Kidney (tissue), 13 donors: ENCODE measurements at regions not wholly inside any gene's neighbourhood (a gene's known extent, or its start where the extent isn't known, plus 50 kb on each side); places are given as distances from the start of the nearest gene placed in this dataset.

Experiments used
- DNase-seq, 5 donors: peaks; one replicate each; pipeline ENCODE4 v3.0.0-alpha.2; 2013 to 2020
- FAIRE-seq: peaks from 2 replicates; lab custom pipeline; 2012; peaks lifted over from hg19 to GRCh38; lab: Jason Lieb, UNC
- H3K27ac ChIP-seq, 2 donors: one replicate each; pipeline ENCODE4 v1.7.0; 2013; ENCODE audit warnings: low read depth in 2 of 2, low read length in 2 of 2, inconsistent platforms in 1 of 2
- H3K27me3 ChIP-seq: one replicate; pipeline ENCODE4 v1.7.1; 2013; ENCODE audit warnings: low read length, inconsistent platforms; ENCODE audit not compliant: control insufficient read depth, insufficient read depth
- H3K36me3 ChIP-seq, 3 donors: one replicate each; pipeline versions ENCODE4 v1.7.0 to v1.7.1; 2013; ENCODE audit warnings: low read length in 3 of 3, control low read depth in 1 of 3, inconsistent platforms in 1 of 3; ENCODE audit not compliant: insufficient read depth in 3 of 3, control insufficient read depth in 2 of 3
- H3K4me1 ChIP-seq, 3 donors: one replicate each; pipeline versions ENCODE4 v1.7.0 to v1.7.1; 2013; ENCODE audit warnings: low read length in 3 of 3, inconsistent platforms in 1 of 3, low read depth in 1 of 3; ENCODE audit not compliant: control insufficient read depth in 2 of 3, insufficient read depth in 2 of 3
- H3K4me3 ChIP-seq, 3 donors: one replicate each; pipeline versions ENCODE4 v1.7.0 to v1.8.1; 2013; ENCODE audit warnings: low read length in 3 of 3, control low read depth in 1 of 3, inconsistent platforms in 1 of 3
- H3K9ac ChIP-seq, 3 donors: one replicate each; pipeline versions ENCODE4 v1.7.0 to v1.7.1; 2013; ENCODE audit warnings: low read length in 3 of 3, control low read depth in 1 of 3, inconsistent platforms in 1 of 3
- H3K9me3 ChIP-seq, 3 donors: one replicate each; pipeline versions ENCODE4 v1.7.0 to v1.7.1; 2013; ENCODE audit warnings: low read length in 3 of 3, control low read depth in 1 of 3, inconsistent platforms in 1 of 3; ENCODE audit not compliant: control insufficient read depth in 2 of 3, insufficient read depth in 1 of 3
- CTCF ChIP-seq: IDR thresholded peaks from 3 replicates; pipeline ENCODE4 v1.5.1; 2012; ENCODE audit warnings: mild to moderate bottlenecking, moderate library complexity, borderline replicate concordance; ENCODE audit not compliant: insufficient read depth; ENCODE audit errors: extremely low read depth
- intact Hi-C: fragments of 100-400 bp; cut with DNase I; formaldehyde crosslinking; loops from one replicate; pipeline ENCODE4 v1.11.1; 2022
- donor health status: control.
- donor health status: control.
- donor health status: control.
- donor health status: control.
- donor health status: control.
- donor health status: DM: yes; HTN: yes; CAD: no.
- donor health status: Normal renal cell carcinoma (clear cell type).

GRCh38 chrX:122055460-122055859 lies 1008.0 kb downstream of the GLUD2 start:
- FAIRE-seq = no peak
- TF ChIP-seq CTCF = no peak
- Histone ChIP-seq H3K9me3 (no peaks in the 10 kb centered on the region), H3K4me1 (no peaks in the 10 kb centered on the region), H3K4me3 (no peak overlapping the region), H3K27me3 (no peaks in the 10 kb centered on the region), H3K9ac (no peak overlapping the region), H3K36me3 (no peaks in the 10 kb centered on the region), H3K27ac (no peak overlapping the region)
- intact Hi-C loops = no loop called here
- no peak for DNase-seq

- no peaks in the 10 kb centered on the region for H3K9me3 ChIP-seq
- intact Hi-C loops = no loop called here
- H3K27ac ChIP-seq = no peak overlapping the region
Observed at GRCh38 chrX:122055979-122056715, 1008.7 kb downstream of the GLUD2 start.

GRCh38 chrX:122076241-122076640 lies 1028.8 kb downstream of the GLUD2 start:
- Histone ChIP-seq H3K36me3 (no peaks in the 10 kb centered on the region), H3K9ac (no peak overlapping the region), H3K27me3 (no peaks in the 10 kb centered on the region), H3K9me3 (no peaks in the 10 kb centered on the region), H3K27ac (no peak overlapping the region), H3K4me3 (no peak overlapping the region), H3K4me1 (no peaks in the 10 kb centered on the region)
- DNase-seq = no peak
- no peak for FAIRE-seq
- no peak for TF ChIP-seq CTCF
- intact Hi-C loops = no loop called here

More at GRCh38 chrX:122055979-122056715, 1008.7 kb downstream of the GLUD2 start:
- no peaks in the 10 kb centered on the region for H3K27me3 ChIP-seq
- DNase-seq = no peak
- no peaks in the 10 kb centered on the region for H3K4me1 ChIP-seq
- TF ChIP-seq CTCF = no peak
- H3K4me3 ChIP-seq = no peak overlapping the region
- no peak overlapping the region for H3K9ac ChIP-seq
- no peaks in the 10 kb centered on the region for H3K36me3 ChIP-seq
- no peak for FAIRE-seq

GRCh38 chrX:122078079-122078478 lies 1030.7 kb downstream of the GLUD2 start:
- TF ChIP-seq CTCF = no peak
- no peaks in the 10 kb centered on the region for H3K36me3 ChIP-seq
- H3K9me3 ChIP-seq = no peaks in the 10 kb centered on the region
- H3K4me1 ChIP-seq = no peaks in the 10 kb centered on the region
- H3K4me3 ChIP-seq = no peak overlapping the region
- H3K9ac ChIP-seq = no peak overlapping the region
- no peak overlapping the region for H3K27ac ChIP-seq
- FAIRE-seq = no peak
- DNase-seq = no peak
- intact Hi-C loops = no loop called here
- no peaks in the 10 kb centered on the region for H3K27me3 ChIP-seq
